Keratinocyte (primary cell): ENCODE measurements at regions not wholly inside any gene's neighbourhood (a gene's known extent, or its start where the extent isn't known, plus 50 kb on each side); places are given as distances from the start of the nearest gene placed in this dataset.

ENCODE experiments used
- DNase-seq: peaks from one replicate; pipeline ENCODE4 v3.0.0-alpha.2; 2011; ENCODE audit warnings: low read depth, missing footprints, low spot score
- FAIRE-seq: peaks from 2 replicates; lab custom pipeline; 2011; peaks lifted over from hg19 to GRCh38; lab: Jason Lieb, UNC
- H2AFZ ChIP-seq: 2 replicates; pipeline ENCODE4 v1.6.0; 2012; ENCODE audit warnings: low read length, control low read depth, inconsistent platforms; ENCODE audit not compliant: control insufficient read depth
- H3K27ac ChIP-seq: 2 replicates; pipeline ENCODE4 v1.5.1; 2011; ENCODE audit warnings: low read length; ENCODE audit not compliant: control insufficient read depth, insufficient read depth
- H3K27me3 ChIP-seq: 3 replicates; pipeline ENCODE4 v1.6.0; 2011; ENCODE audit warnings: low read length; ENCODE audit not compliant: control insufficient read depth, insufficient read depth; ENCODE audit errors: extremely low read depth
- H3K36me3 ChIP-seq, 2 experiments: 2 replicates in 1 of 2; 3 replicates in 1 of 2; pipeline ENCODE4 v1.5.1; 2011; ENCODE audit warnings: low read length in 2 of 2, mild to moderate bottlenecking in 1 of 2; ENCODE audit not compliant: control insufficient read depth in 2 of 2, insufficient read depth in 2 of 2; ENCODE audit errors: extremely low read depth in 1 of 2
- H3K4me1 ChIP-seq: 3 replicates; pipeline ENCODE4 v1.5.1; 2011; ENCODE audit warnings: low read length; ENCODE audit not compliant: control insufficient read depth, insufficient read depth; ENCODE audit errors: extremely low read depth
- H3K4me2 ChIP-seq: 3 replicates; pipeline ENCODE4 v1.6.0; 2011; ENCODE audit warnings: low read depth, low read length; ENCODE audit not compliant: control insufficient read depth, insufficient read depth; ENCODE audit errors: extremely low read depth
- H3K4me3 ChIP-seq, 3 experiments: fragments of 200-600 bp in 1 of 3; sonication (generic) in 1 of 3; 2 replicates in 2 of 3; 3 replicates in 1 of 3; pipeline ENCODE4 v1.5.1; 2011 to 2016; ENCODE audit warnings: low read length in 3 of 3, mild to moderate bottlenecking in 3 of 3, control low read depth in 2 of 3, inconsistent platforms in 1 of 3, low read depth in 1 of 3, mixed read lengths in 1 of 3, mixed run types in 1 of 3, moderate library complexity in 1 of 3; ENCODE audit not compliant: control insufficient read depth in 2 of 3, insufficient read depth in 2 of 3; ENCODE audit errors: extremely low read depth in 1 of 3
- H3K79me2 ChIP-seq: 2 replicates; pipeline ENCODE4 v1.6.0; 2012; ENCODE audit warnings: low read length; ENCODE audit not compliant: control insufficient read depth, insufficient read depth
- H3K9ac ChIP-seq: 3 replicates; pipeline ENCODE4 v1.6.0; 2011; ENCODE audit warnings: low read length; ENCODE audit not compliant: control insufficient read depth, insufficient read depth; ENCODE audit errors: extremely low read depth
- H3K9me1 ChIP-seq: 3 replicates; pipeline ENCODE4 v1.6.0; 2011; ENCODE audit warnings: low read length; ENCODE audit not compliant: control insufficient read depth, insufficient read depth; ENCODE audit errors: extremely low read depth
- H3K9me3 ChIP-seq: 2 replicates; pipeline ENCODE4 v1.5.1; 2012; ENCODE audit warnings: low read depth, low read length; ENCODE audit not compliant: control insufficient read depth
- H4K20me1 ChIP-seq: 3 replicates; pipeline ENCODE4 v1.6.0; 2011; ENCODE audit warnings: low read length; ENCODE audit not compliant: control insufficient read depth, insufficient read depth; ENCODE audit errors: extremely low read depth
- CTCF ChIP-seq, 3 experiments: IDR thresholded peaks in 1 of 3; conservative IDR thresholded peaks in 1 of 3; optimal IDR thresholded peaks in 1 of 3; 2 replicates in 2 of 3; 3 replicates in 1 of 3; pipeline versions ENCODE3 to v1.5.1; 2011; ENCODE audit warnings: low read length in 3 of 3, mild to moderate bottlenecking in 3 of 3, moderate library complexity in 2 of 3, control low read depth in 1 of 3, inconsistent platforms in 1 of 3; ENCODE audit not compliant: insufficient read depth in 2 of 3; ENCODE audit errors: extremely low read depth in 1 of 3
- EZH2 ChIP-seq: IDR thresholded peaks from one replicate; pipeline ENCODE4 v1.6.1; 2012; ENCODE audit warnings: inconsistent platforms, mild to moderate bottlenecking, low read length, moderate library complexity
- dilution Hi-C: fragments of 300-500 bp; cut with MboI; formaldehyde crosslinking; loops from one replicate; pipeline ENCODE4 v1.7.0; 2020; ENCODE audit warnings: low sequenced_read_pairs; ENCODE audit not compliant: extremely low pct_ligation_motif_present

- Histone ChIP-seq H3K9me1 (no peaks in the 10 kb centered on the region), H3K9me3 (no peaks in the 10 kb centered on the region), H3K4me1 (peaks cover 4% of the 10 kb centered on the region), H4K20me1 (no peaks in the 10 kb centered on the region), H3K9ac (no peak overlapping the region), H3K79me2 (no peaks in the 10 kb centered on the region), H3K4me3 (no peak overlapping the region), H3K27ac (no peak overlapping the region), H2AFZ (no peak overlapping the region), H3K4me2 (no peak overlapping the region), H3K27me3 (no peaks in the 10 kb centered on the region), H3K36me3 (no peaks in the 10 kb centered on the region)
- dilution Hi-C loops, result no loop called here
- TF ChIP-seq EZH2 (no peak), CTCF (optimal IDR thresholded peaks at IDR 0.05 in 1 of 3, IDR thresholded peaks at IDR 0.05 in 1 of 3, conservative IDR thresholded peaks at IDR 0.05 in 1 of 3; ENCODE audit: extremely low read depth in 1 of 3, insufficient read depth in 2 of 3, low read length in 3 of 3) (no peak)
- DNase-seq (no peak), FAIRE-seq (no peak)
Measured at GRCh38 chr7:41629711-41630111, 73.2 kb downstream of the INHBA start.

GRCh38 chr7:41628901-41629300 is 74.0 kb downstream of the INHBA start:
- no peaks in the 10 kb centered on the region for H3K79me2 ChIP-seq
- H3K4me3 ChIP-seq, result no peak overlapping the region
- DNase-seq, result no peak
- H3K4me2 ChIP-seq, result no peak overlapping the region
- H3K27me3 ChIP-seq, result no peaks in the 10 kb centered on the region
- no peak overlapping the region for H3K27ac ChIP-seq
- H3K36me3 ChIP-seq, result no peaks in the 10 kb centered on the region
- no peaks in the 10 kb centered on the region for H3K9me1 ChIP-seq
- H3K4me1 ChIP-seq, result peaks cover 4% of the 10 kb centered on the region
- H2AFZ ChIP-seq, result no peak overlapping the region
- no peak for FAIRE-seq
- no peaks in the 10 kb centered on the region for H4K20me1 ChIP-seq
- dilution Hi-C loops, result no loop called here
- no peaks in the 10 kb centered on the region for H3K9me3 ChIP-seq
- TF ChIP-seq EZH2 (no peak), CTCF (optimal IDR thresholded peaks at IDR 0.05 in 1 of 3, IDR thresholded peaks at IDR 0.05 in 1 of 3, conservative IDR thresholded peaks at IDR 0.05 in 1 of 3; ENCODE audit: extremely low read depth in 1 of 3, insufficient read depth in 2 of 3, low read length in 3 of 3) (no peak)
- H3K9ac ChIP-seq, result no peak overlapping the region
